NCI-H1105 (cell line): ENCODE measurements at regions not wholly inside any gene's neighbourhood (a gene's known extent, or its start where the extent isn't known, plus 50 kb on each side); places are given as distances from the start of the nearest gene placed in this dataset.

ENCODE experiments used
- DNase-seq: peaks from one replicate; lab custom pipeline; 2025; lab: John Stamatoyannopoulos, UW

DNA sequence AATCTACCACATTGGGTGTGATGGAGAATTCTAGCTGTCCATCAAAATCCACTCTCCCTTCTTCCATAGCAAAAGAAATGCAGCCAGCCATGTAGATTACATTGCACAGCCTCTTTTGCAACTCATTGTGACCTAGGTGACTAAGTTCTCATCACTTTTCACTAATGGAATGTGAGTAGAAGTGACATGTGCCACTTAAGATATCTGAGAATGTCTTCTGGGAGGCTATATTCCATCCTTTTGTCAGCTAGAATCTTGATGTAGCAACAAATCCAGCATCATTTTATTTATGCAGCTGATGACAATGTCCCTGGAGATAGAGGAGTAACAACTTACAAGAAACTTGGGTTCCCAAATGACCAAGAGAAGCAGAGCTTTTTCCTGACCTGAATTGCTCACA, 61.5 kb upstream of the API5 start:
- no peak for DNase-seq

DNA sequence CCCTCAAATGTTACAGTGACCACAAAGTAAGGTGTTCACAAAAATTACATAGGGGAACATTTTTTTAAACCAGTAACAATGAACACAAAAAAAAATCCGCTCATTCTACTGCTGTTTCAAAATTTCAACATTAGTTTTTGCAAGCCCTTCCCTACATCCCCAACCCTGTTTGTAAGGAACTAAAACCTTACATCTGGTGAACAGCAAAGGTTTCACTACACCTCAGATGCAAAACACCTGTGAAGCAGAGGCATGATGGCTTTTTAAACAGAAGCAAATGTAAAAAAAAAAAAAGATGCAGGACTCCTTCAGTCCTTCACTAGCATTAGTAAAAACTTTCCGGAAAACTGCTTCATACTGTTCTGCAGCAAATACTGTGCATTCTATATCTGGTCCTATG, 50.0 kb upstream of the API5 start:
- no peak for DNase-seq
